ENCODE measurements at regions not wholly inside any gene's neighbourhood (a gene's known extent, or its start where the extent isn't known, plus 50 kb on each side); places are given as distances from the start of the nearest gene placed in this dataset.
"Not testable (repeated sequence)": the region's sequence is repeated elsewhere in the genome, so short reads cannot be mapped to it uniquely, and the experiment has no call there.

- DNase-seq = no peak
Measured at GRCh38 chr17:71423871-71424546, 696.8 kb upstream of the SOX9 start.

- no peak for DNase-seq
Measured at GRCh38 chr17:71427801-71428200, 693.0 kb upstream of the SOX9 start.

GRCh38 chr17:71428897-71429296 is 691.9 kb upstream of the SOX9 start:
- DNase-seq = no peak

GRCh38 chr17:71430281-71430680 is 690.5 kb upstream of the SOX9 start:
- no peak for DNase-seq

- no peak for DNase-seq
Measured at GRCh38 chr17:71431146-71431545, 689.7 kb upstream of the SOX9 start.

GRCh38 chr17:71432378-71433315 is 688.2 kb upstream of the SOX9 start:
- no peak for DNase-seq

- no peak for DNase-seq
Measured at GRCh38 chr17:71434716-71435115, 686.1 kb upstream of the SOX9 start.

- no peak for DNase-seq
Measured at GRCh38 chr17:71436479-71436878, 684.3 kb upstream of the SOX9 start.

- DNase-seq = no peak
Measured at GRCh38 chr17:71437166-71437565, 683.7 kb upstream of the SOX9 start.

GRCh38 chr17:71438631-71439146 is 682.1 kb upstream of the SOX9 start:
- peak; percentile 86 for DNase-seq

GRCh38 chr17:71440513-71440912 is 680.3 kb upstream of the SOX9 start:
- no peak for DNase-seq

- peak; percentile 65 for DNase-seq
Measured at GRCh38 chr17:71441098-71441497, 679.7 kb upstream of the SOX9 start.

GRCh38 chr17:71444078-71444477 is 676.7 kb upstream of the SOX9 start:
- DNase-seq = no peak

GRCh38 chr17:71446645-71447437 is 674.0 kb upstream of the SOX9 start:
- no peak for DNase-seq

GRCh38 chr17:71447644-71448043 is 673.2 kb upstream of the SOX9 start:
- no peak for DNase-seq

- not testable (repeated sequence) for DNase-seq
Measured at GRCh38 chr17:71450657-71451056, 670.2 kb upstream of the SOX9 start.

- DNase-seq = no peak
Measured at GRCh38 chr17:71453876-71454422, 666.9 kb upstream of the SOX9 start.

- no peak for DNase-seq
Measured at GRCh38 chr17:71455219-71455618, 665.6 kb upstream of the SOX9 start.

GRCh38 chr17:71458322-71458721 is 662.5 kb upstream of the SOX9 start:
- DNase-seq = no peak

- no peak for DNase-seq
Measured at GRCh38 chr17:71460943-71461342, 659.9 kb upstream of the SOX9 start.

- no peak for DNase-seq
Measured at GRCh38 chr17:71461498-71462169, 659.2 kb upstream of the SOX9 start.

GRCh38 chr17:71464241-71464640 is 656.6 kb upstream of the SOX9 start:
- no peak for DNase-seq

All from amniotic stem cell (primary cell).